Endothelial cell of umbilical vein (primary cell): ENCODE measurements at regions not wholly inside any gene's neighbourhood (a gene's known extent, or its start where the extent isn't known, plus 50 kb on each side); places are given as distances from the start of the nearest gene placed in this dataset.

Experiments
- BruUV-seq: library from RNA; stranded (reverse); fragments of 400-500 nt; replicated peaks from 2 replicates; lab custom pipeline; 2021; lab: Mats Ljungman, UMichigan
- CTCF ChIA-PET: fragments of 300-600, 350-600 bp; sonication (Branson Sonifier 250); formaldehyde crosslinking; loops from one replicate; lab custom pipeline; 2021; ENCODE audit warnings: antibody characterized with exemption, inconsistent platforms; lab: Charles Lee
- POLR2A ChIA-PET: fragments of 300-600, 350-600 bp; sonication (Branson Sonifier 250); formaldehyde crosslinking; loops from one replicate; lab custom pipeline; 2021; ENCODE audit warnings: antibody characterized with exemption, inconsistent platforms; lab: Charles Lee
- DNase-seq: peaks from one replicate; pipeline ENCODE4 v3.0.0-alpha.2; 2011; ENCODE audit warnings: low read depth, low spot score
- FAIRE-seq: peaks from 2 replicates; lab custom pipeline; 2011; peaks lifted over from hg19 to GRCh38; lab: Jason Lieb, UNC
- H2AFZ ChIP-seq: 2 replicates; pipeline ENCODE4 v1.6.0; 2012; ENCODE audit warnings: low read depth, low read length, control low read depth, inconsistent platforms
- H3K27ac ChIP-seq: 2 replicates; pipeline ENCODE4 v1.5.1; 2011; ENCODE audit warnings: low read depth, mild to moderate bottlenecking, control low read depth, low read length, moderate library complexity; ENCODE audit not compliant: insufficient read depth
- H3K27me3 ChIP-seq, 2 experiments: 2 replicates each; pipeline versions ENCODE4 v1.6.0 to v1.6.1; 2011; ENCODE audit warnings: low read length in 2 of 2, mixed read lengths in 1 of 2; ENCODE audit not compliant: control insufficient read depth in 2 of 2, insufficient read depth in 2 of 2
- H3K36me3 ChIP-seq, 2 experiments: 2 replicates in 1 of 2; 3 replicates in 1 of 2; pipeline ENCODE4 v1.5.1; 2011; ENCODE audit warnings: low read length in 2 of 2, mild to moderate bottlenecking in 1 of 2, moderate library complexity in 1 of 2; ENCODE audit not compliant: control insufficient read depth in 2 of 2, insufficient read depth in 2 of 2; ENCODE audit errors: extremely low read depth in 1 of 2
- H3K4me1 ChIP-seq: 3 replicates; pipeline ENCODE4 v1.5.1; 2011; ENCODE audit warnings: mild to moderate bottlenecking, low read length; ENCODE audit not compliant: control insufficient read depth, insufficient read depth; ENCODE audit errors: extremely low read depth
- H3K4me2 ChIP-seq: 2 replicates; pipeline ENCODE4 v1.6.1; 2011; ENCODE audit warnings: low read length, control low read depth, mixed read lengths; ENCODE audit not compliant: insufficient read depth
- H3K4me3 ChIP-seq, 3 experiments: fragments of 200-600 bp in 1 of 3; sonication (generic), shearing (Covaris generic) in 1 of 3; replicated peaks in 1 of 3; 2 replicates each; pipeline ENCODE4 v1.5.1; 2011 to 2016; ENCODE audit warnings: control low read depth in 3 of 3, low read length in 3 of 3, mild to moderate bottlenecking in 2 of 3, inconsistent platforms in 1 of 3, low read depth in 1 of 3, moderate library complexity in 1 of 3; ENCODE audit not compliant: insufficient read depth in 1 of 3
- H3K79me2 ChIP-seq: 2 replicates; pipeline ENCODE4 v1.6.0; 2012; ENCODE audit warnings: low read length, inconsistent platforms; ENCODE audit not compliant: control insufficient read depth, insufficient read depth
- H3K9ac ChIP-seq: replicated peaks from 2 replicates; pipeline ENCODE3; 2011; ENCODE audit warnings: low read length, control low read depth; ENCODE audit not compliant: insufficient read depth; ENCODE audit errors: extremely low read depth
- H3K9me1 ChIP-seq: replicated peaks from 3 replicates; pipeline ENCODE4 v1.6.0; 2011; ENCODE audit warnings: mild to moderate bottlenecking, low read length; ENCODE audit not compliant: control insufficient read depth, insufficient read depth; ENCODE audit errors: extremely low read depth
- H3K9me3 ChIP-seq: replicated peaks from 2 replicates; pipeline ENCODE4 v1.5.1; 2012; ENCODE audit warnings: low read length, inconsistent platforms; ENCODE audit not compliant: control insufficient read depth, insufficient read depth
- H4K20me1 ChIP-seq: replicated peaks from 2 replicates; pipeline ENCODE3; 2011; ENCODE audit warnings: mild to moderate bottlenecking, low read length; ENCODE audit not compliant: control insufficient read depth, insufficient read depth; ENCODE audit errors: extremely low read depth
- EZH2 ChIP-seq: IDR thresholded peaks from 2 replicates; pipeline ENCODE4 v1.6.1; 2012; ENCODE audit warnings: borderline replicate concordance, low read depth, mild to moderate bottlenecking, moderate library complexity, low read length, inconsistent platforms; ENCODE audit not compliant: severe bottlenecking
- FOS ChIP-seq: IDR thresholded peaks from 2 replicates; pipeline ENCODE4 v1.6.1; 2011; ENCODE audit warnings: mild to moderate bottlenecking, low read length, moderate library complexity, borderline replicate concordance; ENCODE audit not compliant: insufficient read depth
- GATA2 ChIP-seq: IDR thresholded peaks from 2 replicates; pipeline ENCODE4 v1.7.0; 2011; ENCODE audit warnings: low read depth, mild to moderate bottlenecking, moderate library complexity, mixed read lengths, low read length; ENCODE audit not compliant: insufficient read length, insufficient read depth
- JUN ChIP-seq: IDR thresholded peaks from 2 replicates; pipeline ENCODE4 v1.6.1; 2011; ENCODE audit warnings: borderline replicate concordance, low read depth; ENCODE audit not compliant: insufficient read length, insufficient read depth
- MYC ChIP-seq: IDR thresholded peaks from one replicate; pipeline ENCODE4 v1.6.1; 2011; ENCODE audit warnings: mild to moderate bottlenecking, low read depth, low read length
- POLR2A ChIP-seq: IDR thresholded peaks from 2 replicates; pipeline ENCODE4 v1.6.1; 2012; ENCODE audit warnings: low read depth, mild to moderate bottlenecking, control low read depth, low read length
- POLR2AphosphoS5 ChIP-seq: IDR thresholded peaks from 2 replicates; pipeline ENCODE4 v1.6.1; 2012; ENCODE audit warnings: low read depth, mild to moderate bottlenecking, control low read depth, low read length, moderate library complexity; ENCODE audit not compliant: insufficient read depth
- dilution Hi-C: fragments of 300-500 bp; cut with MboI; formaldehyde crosslinking; loops from one replicate; pipeline ENCODE4 v1.15.0; 2019; ENCODE audit warnings: low sequenced_read_pairs; ENCODE audit not compliant: extremely low pct_ligation_motif_present
- intact Hi-C: fragments of 100-400 bp; cut with micrococcal nuclease; formaldehyde crosslinking; loops from one replicate; pipeline ENCODE4 v1.10.0; 2022
- TF ChIP-seq, protein P1 (sequence below), 2 donors: IDR thresholded peaks; 1 replicate in 1 of 2; 2 replicates in 1 of 2; pipeline ENCODE4 v1.5.1; 2011; ENCODE audit warnings: low read length in 2 of 2, mild to moderate bottlenecking in 2 of 2, moderate library complexity in 2 of 2, control low read depth in 1 of 2, inconsistent platforms in 1 of 2, low read depth in 1 of 2; ENCODE audit not compliant: insufficient read depth in 1 of 2; ENCODE audit errors: extremely low read depth in 1 of 2
- TF ChIP-seq, protein P2 (sequence below): IDR thresholded peaks from 2 replicates; pipeline ENCODE4 v1.6.1; 2011; ENCODE audit not compliant: insufficient read depth, insufficient read length

- FAIRE-seq (no peak), DNase-seq (no peak)
- POLR2A ChIA-PET, result no interaction called here
These were observed 173.7 kb downstream of the AASDH start for GRCh38 chr4:56213543-56213942.

GRCh38 chr4:56212774-56213173 lies 174.5 kb downstream of the AASDH start:
- no peaks in the 10 kb centered on the region for H3K36me3 ChIP-seq
- no peaks in the 10 kb centered on the region for H4K20me1 ChIP-seq
- no peaks in the 10 kb centered on the region for H3K27me3 ChIP-seq
- no peak for DNase-seq
- CTCF ChIA-PET, result no interaction called here
- H3K4me3 ChIP-seq, result no peak overlapping the region
- peaks cover 4% of the 10 kb centered on the region for H3K4me1 ChIP-seq
- intact Hi-C loops, result no loop called here
- no peak for FAIRE-seq
- H3K4me2 ChIP-seq, result no peak overlapping the region
- POLR2A ChIA-PET, result interaction anchor here (0.5 kb wide), 1 partner anchor 13 kb away, joined by 5 read pairs; no protein-coding TSS in a partner anchor
- H2AFZ ChIP-seq, result no peak overlapping the region
- no peaks in the 10 kb centered on the region for H3K9me3 ChIP-seq
- TF ChIP-seq MYC (no peak), POLR2A (no peak), EZH2 (no peak), POLR2AphosphoS5 (no peak)
- TF ChIP-seq, protein P1, sequence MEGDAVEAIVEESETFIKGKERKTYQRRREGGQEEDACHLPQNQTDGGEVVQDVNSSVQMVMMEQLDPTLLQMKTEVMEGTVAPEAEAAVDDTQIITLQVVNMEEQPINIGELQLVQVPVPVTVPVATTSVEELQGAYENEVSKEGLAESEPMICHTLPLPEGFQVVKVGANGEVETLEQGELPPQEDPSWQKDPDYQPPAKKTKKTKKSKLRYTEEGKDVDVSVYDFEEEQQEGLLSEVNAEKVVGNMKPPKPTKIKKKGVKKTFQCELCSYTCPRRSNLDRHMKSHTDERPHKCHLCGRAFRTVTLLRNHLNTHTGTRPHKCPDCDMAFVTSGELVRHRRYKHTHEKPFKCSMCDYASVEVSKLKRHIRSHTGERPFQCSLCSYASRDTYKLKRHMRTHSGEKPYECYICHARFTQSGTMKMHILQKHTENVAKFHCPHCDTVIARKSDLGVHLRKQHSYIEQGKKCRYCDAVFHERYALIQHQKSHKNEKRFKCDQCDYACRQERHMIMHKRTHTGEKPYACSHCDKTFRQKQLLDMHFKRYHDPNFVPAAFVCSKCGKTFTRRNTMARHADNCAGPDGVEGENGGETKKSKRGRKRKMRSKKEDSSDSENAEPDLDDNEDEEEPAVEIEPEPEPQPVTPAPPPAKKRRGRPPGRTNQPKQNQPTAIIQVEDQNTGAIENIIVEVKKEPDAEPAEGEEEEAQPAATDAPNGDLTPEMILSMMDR (IDR thresholded peaks at IDR 0.05; ENCODE audit: extremely low read depth in 1 of 2, insufficient read depth in 1 of 2, low read depth in 1 of 2, low read length in 2 of 2), result no peak
- TF ChIP-seq, protein P2, sequence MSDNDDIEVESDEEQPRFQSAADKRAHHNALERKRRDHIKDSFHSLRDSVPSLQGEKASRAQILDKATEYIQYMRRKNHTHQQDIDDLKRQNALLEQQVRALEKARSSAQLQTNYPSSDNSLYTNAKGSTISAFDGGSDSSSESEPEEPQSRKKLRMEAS, result no peak
- no TSS peak for BruUV-seq
- H3K9me1 ChIP-seq, result no peaks in the 10 kb centered on the region
- H3K27ac ChIP-seq, result no peak overlapping the region
- H3K9ac ChIP-seq, result no peak overlapping the region
- dilution Hi-C loops, result no loop called here
- H3K79me2 ChIP-seq, result no peaks in the 10 kb centered on the region

More at GRCh38 chr4:56213543-56213942, 173.7 kb downstream of the AASDH start:
- no peak overlapping the region for H3K9ac ChIP-seq
- BruUV-seq, result no TSS peak
- H2AFZ ChIP-seq, result no peak overlapping the region
- no peak overlapping the region for H3K4me3 ChIP-seq
- H3K27me3 ChIP-seq, result no peaks in the 10 kb centered on the region
- CTCF ChIA-PET, result no interaction called here
- H3K9me1 ChIP-seq, result no peaks in the 10 kb centered on the region
- H3K9me3 ChIP-seq, result no peaks in the 10 kb centered on the region
- intact Hi-C loops (no loop called here), dilution Hi-C loops (no loop called here)
- no peak for TF ChIP-seq POLR2AphosphoS5
- TF ChIP-seq FOS, result no peak
- TF ChIP-seq JUN, result no peak
- TF ChIP-seq MYC, result no peak
- TF ChIP-seq GATA2, result no peak
- no peaks in the 10 kb centered on the region for H3K79me2 ChIP-seq
- H4K20me1 ChIP-seq, result no peaks in the 10 kb centered on the region
- no peak overlapping the region for H3K4me2 ChIP-seq
- H3K36me3 ChIP-seq, result no peaks in the 10 kb centered on the region
- H3K4me1 ChIP-seq, result peaks cover 4% of the 10 kb centered on the region
- H3K27ac ChIP-seq, result no peak overlapping the region
